WTC11 (cell line): ENCODE measurements at regions not wholly inside any gene's neighbourhood (a gene's known extent, or its start where the extent isn't known, plus 50 kb on each side); places are given as distances from the start of the nearest gene placed in this dataset.
A peak's percentile ranks its signal among the peaks of the same experiment; 100 is the strongest.

Experiments
- ATAC-seq: fragments of 200-7000 bp; cut with Tn5 transposase; 2 replicates; pipeline ENCODE4 v1.10.0; 2021; ENCODE audit warnings: mild to moderate bottlenecking, moderate library complexity
- CTCF ChIA-PET: fragments of 300-600 bp; sonication (Branson Sonifier 250); formaldehyde crosslinking; loops from one replicate; lab custom pipeline; 2021; ENCODE audit warnings: antibody characterized with exemption; lab: Charles Lee
- POLR2A ChIA-PET: fragments of 350-600 bp; sonication (Branson Sonifier 250); formaldehyde crosslinking; loops from one replicate; lab custom pipeline; 2021; ENCODE audit warnings: antibody characterized with exemption; lab: Charles Lee
- DNase-seq: peaks from one replicate; pipeline ENCODE4 v3.0.0; 2021; ENCODE audit warnings: low spot score
- H3K27ac Mint-ChIP-seq: 2 replicates; pipeline ENCODE4 v1.8.0; 2021; ENCODE audit warnings: mixed read lengths
- H3K27me3 Mint-ChIP-seq: 2 replicates; pipeline ENCODE4 v1.8.0; 2021; ENCODE audit warnings: low read depth, mild to moderate bottlenecking, moderate library complexity, mixed read lengths
- H3K36me3 Mint-ChIP-seq: 2 replicates; pipeline ENCODE4 v1.8.0; 2021; ENCODE audit warnings: mixed read lengths
- H3K4me1 Mint-ChIP-seq: 2 replicates; pipeline ENCODE4 v1.8.0; 2022; ENCODE audit warnings: mixed read lengths
- H3K4me3 Mint-ChIP-seq: 2 replicates; pipeline ENCODE4 v1.8.0; 2021; ENCODE audit warnings: mild to moderate bottlenecking, moderate library complexity, mixed read lengths
- H3K9me3 Mint-ChIP-seq: 2 replicates; pipeline ENCODE4 v1.8.0; 2021; ENCODE audit warnings: mixed read lengths
- ATF1 ChIP-seq: sonication (generic); formaldehyde crosslinking; IDR thresholded peaks from 2 replicates; pipeline ENCODE4 v1.8.1; 2023; ENCODE audit warnings: mild to moderate bottlenecking, moderate library complexity, missing genetic modification reagents
- HMGA2 ChIP-seq: fragments of 250-450 bp; sonication (Bioruptor Pico); IDR thresholded peaks from 2 replicates; pipeline ENCODE4 v1.4.0; 2021; ENCODE audit warnings: mild to moderate bottlenecking, moderate library complexity
- JAZF1 ChIP-seq: fragments of 250-450 bp; sonication (Bioruptor Pico); IDR thresholded peaks from 2 replicates; pipeline ENCODE4 v1.9.0; 2021; ENCODE audit warnings: moderate library complexity, mild to moderate bottlenecking, inconsistent platforms
- KAT7 ChIP-seq: sonication (generic); formaldehyde crosslinking; IDR thresholded peaks from 2 replicates; pipeline ENCODE4 v1.8.1; 2023; ENCODE audit warnings: missing genetic modification reagents, mild to moderate bottlenecking, borderline replicate concordance
- NFATC4 ChIP-seq: fragments of 250-450 bp; sonication (Bioruptor Pico); IDR thresholded peaks from 2 replicates; pipeline ENCODE4 v1.9.0; 2021; ENCODE audit warnings: mild to moderate bottlenecking
- NFYB ChIP-seq: sonication (generic); formaldehyde crosslinking; conservative IDR thresholded peaks from 2 replicates; pipeline ENCODE4 v1.8.0; 2022; ENCODE audit warnings: low read depth, missing genetic modification reagents
- NR1H2 ChIP-seq: sonication (generic); formaldehyde crosslinking; IDR thresholded peaks from 2 replicates; pipeline ENCODE4 v1.9.0; 2021; ENCODE audit warnings: mild to moderate bottlenecking, moderate library complexity, missing genetic modification reagents
- PREB ChIP-seq: sonication (generic); formaldehyde crosslinking; IDR thresholded peaks from 2 replicates; pipeline ENCODE4 v1.8.1; 2022; ENCODE audit warnings: mild to moderate bottlenecking, missing genetic modification reagents, moderate library complexity, borderline replicate concordance
- RORB ChIP-seq: fragments of 250-450 bp; sonication (Bioruptor Pico); IDR thresholded peaks from 2 replicates; pipeline ENCODE4 v1.9.0; 2021; ENCODE audit warnings: mild to moderate bottlenecking
- STAT6 ChIP-seq: sonication (generic); formaldehyde crosslinking; conservative IDR thresholded peaks from 2 replicates; pipeline ENCODE4 v1.8.1; 2023; ENCODE audit warnings: mild to moderate bottlenecking, low read depth, missing genetic modification reagents, moderate library complexity
- TP53 ChIP-seq: sonication (generic); formaldehyde crosslinking; IDR thresholded peaks from 2 replicates; pipeline ENCODE4 v1.8.1; 2023; ENCODE audit warnings: mild to moderate bottlenecking, missing genetic modification reagents
- ZBTB21 ChIP-seq: sonication (generic); formaldehyde crosslinking; IDR thresholded peaks from 2 replicates; pipeline ENCODE4 v1.8.1; 2023; ENCODE audit warnings: mild to moderate bottlenecking, missing genetic modification reagents, borderline replicate concordance
- ZNF138 ChIP-seq: sonication (generic); formaldehyde crosslinking; conservative IDR thresholded peaks from 2 replicates; pipeline ENCODE4 v1.8.1; 2022; ENCODE audit warnings: mild to moderate bottlenecking, moderate library complexity, missing genetic modification reagents
- ZNF232 ChIP-seq: sonication (generic); formaldehyde crosslinking; IDR thresholded peaks from 2 replicates; pipeline ENCODE4 v1.8.0; 2022; ENCODE audit warnings: mild to moderate bottlenecking, missing genetic modification reagents
- ZNF423 ChIP-seq: fragments of 250-450 bp; sonication (Bioruptor Pico); IDR thresholded peaks from 2 replicates; pipeline ENCODE4 v2.1.2; 2022; ENCODE audit warnings: mild to moderate bottlenecking, moderate library complexity
- ZNF532 ChIP-seq: fragments of 250-450 bp; sonication (Bioruptor Pico); IDR thresholded peaks from 2 replicates; pipeline ENCODE4 v1.9.0; 2021; ENCODE audit warnings: mild to moderate bottlenecking, borderline replicate concordance
- TF ChIP-seq, protein P1 (sequence below): sonication (generic); formaldehyde crosslinking; IDR thresholded peaks from 2 replicates; pipeline ENCODE4 v1.8.0; 2022; ENCODE audit warnings: missing genetic modification reagents
- TF ChIP-seq, protein P2 (sequence below): sonication (generic); formaldehyde crosslinking; IDR thresholded peaks from 2 replicates; pipeline ENCODE4 v1.8.0; 2023; ENCODE audit warnings: mild to moderate bottlenecking, missing genetic modification reagents

- no peak for TF ChIP-seq ZNF532 (CRISPR knock-in tag)
- no peak for TF ChIP-seq RORB (CRISPR knock-in tag)
- no peak for TF ChIP-seq PREB (CRISPR knock-in tag)
- TF ChIP-seq ZNF423 (CRISPR knock-in tag), result no peak
Observed at GRCh38 chr18:78240101-78240500, 739.5 kb upstream of the SALL3 start (continued).

GRCh38 chr18:78240627-78241252 lies 738.9 kb upstream of the SALL3 start:
- ChIA-PET POLR2A (no interaction called here), CTCF (no interaction called here)
- Mint-ChIP-seq H3K4me1 (peaks cover 12% of the 10 kb centered on the region), H3K36me3 (peaks cover 30% of the 10 kb centered on the region), H3K4me3 (no peak overlapping the region), H3K9me3 (peaks cover 42% of the 10 kb centered on the region), H3K27ac (no peak overlapping the region), H3K27me3 (peaks cover under 1% of the 10 kb centered on the region; the same call in 1 of the 2 replicates)
- TF ChIP-seq JAZF1 (CRISPR knock-in tag), result no peak
- TF ChIP-seq NR1H2 (CRISPR knock-in tag), result no peak
- no peak for TF ChIP-seq ZNF423 (CRISPR knock-in tag)
- no peak for TF ChIP-seq ZBTB21 (CRISPR knock-in tag)
- TF ChIP-seq, protein P1, sequence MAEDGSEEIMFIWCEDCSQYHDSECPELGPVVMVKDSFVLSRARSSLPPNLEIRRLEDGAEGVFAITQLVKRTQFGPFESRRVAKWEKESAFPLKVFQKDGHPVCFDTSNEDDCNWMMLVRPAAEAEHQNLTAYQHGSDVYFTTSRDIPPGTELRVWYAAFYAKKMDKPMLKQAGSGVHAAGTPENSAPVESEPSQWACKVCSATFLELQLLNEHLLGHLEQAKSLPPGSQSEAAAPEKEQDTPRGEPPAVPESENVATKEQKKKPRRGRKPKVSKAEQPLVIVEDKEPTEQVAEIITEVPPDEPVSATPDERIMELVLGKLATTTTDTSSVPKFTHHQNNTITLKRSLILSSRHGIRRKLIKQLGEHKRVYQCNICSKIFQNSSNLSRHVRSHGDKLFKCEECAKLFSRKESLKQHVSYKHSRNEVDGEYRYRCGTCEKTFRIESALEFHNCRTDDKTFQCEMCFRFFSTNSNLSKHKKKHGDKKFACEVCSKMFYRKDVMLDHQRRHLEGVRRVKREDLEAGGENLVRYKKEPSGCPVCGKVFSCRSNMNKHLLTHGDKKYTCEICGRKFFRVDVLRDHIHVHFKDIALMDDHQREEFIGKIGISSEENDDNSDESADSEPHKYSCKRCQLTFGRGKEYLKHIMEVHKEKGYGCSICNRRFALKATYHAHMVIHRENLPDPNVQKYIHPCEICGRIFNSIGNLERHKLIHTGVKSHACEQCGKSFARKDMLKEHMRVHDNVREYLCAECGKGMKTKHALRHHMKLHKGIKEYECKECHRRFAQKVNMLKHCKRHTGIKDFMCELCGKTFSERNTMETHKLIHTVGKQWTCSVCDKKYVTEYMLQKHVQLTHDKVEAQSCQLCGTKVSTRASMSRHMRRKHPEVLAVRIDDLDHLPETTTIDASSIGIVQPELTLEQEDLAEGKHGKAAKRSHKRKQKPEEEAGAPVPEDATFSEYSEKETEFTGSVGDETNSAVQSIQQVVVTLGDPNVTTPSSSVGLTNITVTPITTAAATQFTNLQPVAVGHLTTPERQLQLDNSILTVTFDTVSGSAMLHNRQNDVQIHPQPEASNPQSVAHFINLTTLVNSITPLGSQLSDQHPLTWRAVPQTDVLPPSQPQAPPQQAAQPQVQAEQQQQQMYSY, result no peak
- DNase-seq, result no peak
- peak; percentile 44 for ATAC-seq

- ATAC-seq, result no peak
- DNase-seq, result no peak
- CTCF ChIA-PET, result no interaction called here
- Mint-ChIP-seq H3K27ac (no peak overlapping the region), H3K4me3 (no peak overlapping the region), H3K4me1 (peaks cover 12% of the 10 kb centered on the region), H3K27me3 (peaks cover 5% of the 10 kb centered on the region; the same call in 1 of the 2 replicates), H3K9me3 (peaks cover 41% of the 10 kb centered on the region), H3K36me3 (peaks cover 37% of the 10 kb centered on the region)
- POLR2A ChIA-PET, result no interaction called here
- TF ChIP-seq HMGA2 (CRISPR knock-in tag), result no peak
- TF ChIP-seq, protein P2, sequence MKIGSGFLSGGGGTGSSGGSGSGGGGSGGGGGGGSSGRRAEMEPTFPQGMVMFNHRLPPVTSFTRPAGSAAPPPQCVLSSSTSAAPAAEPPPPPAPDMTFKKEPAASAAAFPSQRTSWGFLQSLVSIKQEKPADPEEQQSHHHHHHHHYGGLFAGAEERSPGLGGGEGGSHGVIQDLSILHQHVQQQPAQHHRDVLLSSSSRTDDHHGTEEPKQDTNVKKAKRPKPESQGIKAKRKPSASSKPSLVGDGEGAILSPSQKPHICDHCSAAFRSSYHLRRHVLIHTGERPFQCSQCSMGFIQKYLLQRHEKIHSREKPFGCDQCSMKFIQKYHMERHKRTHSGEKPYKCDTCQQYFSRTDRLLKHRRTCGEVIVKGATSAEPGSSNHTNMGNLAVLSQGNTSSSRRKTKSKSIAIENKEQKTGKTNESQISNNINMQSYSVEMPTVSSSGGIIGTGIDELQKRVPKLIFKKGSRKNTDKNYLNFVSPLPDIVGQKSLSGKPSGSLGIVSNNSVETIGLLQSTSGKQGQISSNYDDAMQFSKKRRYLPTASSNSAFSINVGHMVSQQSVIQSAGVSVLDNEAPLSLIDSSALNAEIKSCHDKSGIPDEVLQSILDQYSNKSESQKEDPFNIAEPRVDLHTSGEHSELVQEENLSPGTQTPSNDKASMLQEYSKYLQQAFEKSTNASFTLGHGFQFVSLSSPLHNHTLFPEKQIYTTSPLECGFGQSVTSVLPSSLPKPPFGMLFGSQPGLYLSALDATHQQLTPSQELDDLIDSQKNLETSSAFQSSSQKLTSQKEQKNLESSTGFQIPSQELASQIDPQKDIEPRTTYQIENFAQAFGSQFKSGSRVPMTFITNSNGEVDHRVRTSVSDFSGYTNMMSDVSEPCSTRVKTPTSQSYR (CRISPR knock-in tag), result no peak
- no peak for TF ChIP-seq TP53
- TF ChIP-seq ZNF423 (CRISPR knock-in tag), result no peak
- no peak for TF ChIP-seq NFYB
- TF ChIP-seq ZNF232, result no peak
- TF ChIP-seq NFATC4, result no peak
- TF ChIP-seq ZNF138 (CRISPR knock-in tag), result no peak
- no peak for TF ChIP-seq KAT7 (CRISPR knock-in tag)
- TF ChIP-seq ATF1 (CRISPR knock-in tag), result no peak
- TF ChIP-seq STAT6 (CRISPR knock-in tag), result no peak
Observed at GRCh38 chr18:78241535-78242253, 737.9 kb upstream of the SALL3 start.
